Naive thymus-derived CD4-positive, alpha-beta T cell (primary cell): ENCODE measurements at regions not wholly inside any gene's neighbourhood (a gene's known extent, or its start where the extent isn't known, plus 50 kb on each side); places are given as distances from the start of the nearest gene placed in this dataset.

Experiments used
- ATAC-seq: fragments of 150-1000 bp; cut with Tn5 transposase; 2 replicates; pipeline ENCODE4 v1.10.0; 2021; ENCODE audit warnings: mild to moderate bottlenecking, moderate library complexity
- CTCF ChIA-PET: fragments of 350-600 bp; sonication (Branson Sonifier 250); formaldehyde crosslinking; loops from one replicate; lab custom pipeline; 2021; ENCODE audit warnings: antibody characterized with exemption; lab: Charles Lee
- POLR2A ChIA-PET: fragments of 350-600 bp; sonication (Branson Sonifier 250); formaldehyde crosslinking; loops from one replicate; lab custom pipeline; 2021; ENCODE audit warnings: antibody characterized with exemption, inconsistent platforms; lab: Charles Lee
- DNase-seq, 9 donors: peaks; one replicate each; pipeline versions ENCODE4 v3.0.0 to v3.0.0-alpha.2; 2020 to 2022; ENCODE audit warnings: mixed read lengths in 1 of 9
- H3K27ac ChIP-seq: one replicate; pipeline ENCODE4 v1.7.0; 2013; ENCODE audit warnings: mild to moderate bottlenecking, low read depth, low read length, moderate library complexity
- H3K27me3 ChIP-seq, 2 donors: one replicate each; pipeline ENCODE4 v1.7.0; 2013; ENCODE audit warnings: low read length in 2 of 2, mild to moderate bottlenecking in 2 of 2, moderate library complexity in 2 of 2; ENCODE audit not compliant: control insufficient read depth in 2 of 2, insufficient read depth in 2 of 2
- H3K36me3 ChIP-seq, 3 experiments: 1 replicate in 2 of 3; 2 replicates in 1 of 3; pipeline ENCODE4 v1.7.0; 2013; ENCODE audit warnings: low read length in 3 of 3, mild to moderate bottlenecking in 3 of 3, moderate library complexity in 1 of 3; ENCODE audit not compliant: insufficient read depth in 3 of 3, control insufficient read depth in 2 of 3
- H3K4me1 ChIP-seq, 2 donors: one replicate each; pipeline ENCODE4 v1.7.0; 2013; ENCODE audit warnings: low read length in 2 of 2, mild to moderate bottlenecking in 2 of 2, moderate library complexity in 1 of 2; ENCODE audit not compliant: control insufficient read depth in 2 of 2, insufficient read depth in 2 of 2
- H3K4me3 ChIP-seq: 2 replicates; pipeline ENCODE4 v1.7.0; 2013; ENCODE audit warnings: mild to moderate bottlenecking, low read length
- H3K9me3 ChIP-seq, 3 experiments: 1 replicate in 2 of 3; 2 replicates in 1 of 3; pipeline ENCODE4 v1.7.0; 2013; ENCODE audit warnings: low read length in 3 of 3; ENCODE audit not compliant: control insufficient read depth in 2 of 3
- H3K27ac Mint-ChIP-seq, 9 donors: one replicate each; pipeline ENCODE4 v1.8.0; 2020 to 2022; ENCODE audit warnings: mixed read lengths in 9 of 9, mild to moderate bottlenecking in 8 of 9, moderate library complexity in 5 of 9, inconsistent platforms in 2 of 9
- H3K27me3 Mint-ChIP-seq, 5 donors: one replicate each; pipeline ENCODE4 v1.8.0; 2021 to 2022; ENCODE audit warnings: mixed read lengths in 5 of 5, mild to moderate bottlenecking in 1 of 5
- H3K36me3 Mint-ChIP-seq, 5 donors: one replicate each; pipeline ENCODE4 v1.8.0; 2020 to 2022; ENCODE audit warnings: mixed read lengths in 5 of 5, mild to moderate bottlenecking in 3 of 5, inconsistent platforms in 1 of 5
- H3K4me1 Mint-ChIP-seq, 7 donors: one replicate each; pipeline ENCODE4 v1.8.0; 2020 to 2022; ENCODE audit warnings: mixed read lengths in 7 of 7, mild to moderate bottlenecking in 3 of 7, inconsistent platforms in 1 of 7
- H3K4me3 Mint-ChIP-seq, 10 donors: one replicate each; pipeline ENCODE4 v1.8.0; 2020 to 2022; ENCODE audit warnings: mild to moderate bottlenecking in 10 of 10, mixed read lengths in 10 of 10, moderate library complexity in 6 of 10, inconsistent platforms in 2 of 10
- H3K9me3 Mint-ChIP-seq, 11 donors: one replicate each; pipeline ENCODE4 v1.8.0; 2020 to 2022; ENCODE audit warnings: mixed read lengths in 11 of 11, mild to moderate bottlenecking in 4 of 11, inconsistent platforms in 1 of 11, moderate library complexity in 1 of 11
- intact Hi-C, 2 donors: fragments of 100-400 bp; cut with micrococcal nuclease; formaldehyde crosslinking; loops; one replicate each; pipeline ENCODE4 v1.15.1; 2023

DNA sequence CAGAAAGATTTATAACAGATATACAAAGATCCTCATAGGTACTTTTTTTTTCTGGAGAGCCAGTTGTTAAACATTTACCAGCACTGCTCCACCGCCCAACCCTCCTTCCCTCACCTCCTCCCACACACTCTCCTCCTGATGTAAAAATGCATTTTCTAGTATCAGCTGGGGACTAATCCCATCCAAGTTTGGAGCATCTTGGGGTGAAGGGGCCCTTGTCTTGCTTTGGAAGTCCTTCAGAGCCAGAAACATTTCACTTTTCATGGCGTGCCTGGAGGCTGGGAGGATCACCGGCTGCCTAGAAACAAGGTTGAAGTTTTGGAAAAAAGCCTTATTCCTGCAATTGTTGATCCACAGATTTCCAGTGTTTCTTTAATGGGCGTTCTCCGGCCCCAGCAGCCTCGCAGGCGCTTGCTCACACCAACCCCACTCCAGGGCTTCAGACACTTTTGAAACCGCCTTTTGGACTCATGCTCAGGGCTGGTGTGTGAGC is 165.1 kb upstream of the AFDN start:
- no peak overlapping the region for H3K27ac Mint-ChIP-seq
- Histone ChIP-seq H3K27me3 (no peaks in the 10 kb centered on the region), H3K4me1 (no peaks in the 10 kb centered on the region), H3K36me3 (no peaks in the 10 kb centered on the region), H3K4me3 (no peak overlapping the region), H3K27ac (no peak overlapping the region), H3K9me3 (no peaks in the 10 kb centered on the region)
- peaks cover 0 to 3% (median 0%) of the 10 kb centered on the region in 11 donors for H3K9me3 Mint-ChIP-seq
- ChIA-PET POLR2A (no interaction called here), CTCF (no interaction called here)
- intact Hi-C loops: no loop called here
- peaks cover 0 to 13% (median 2%) of the 10 kb centered on the region in 5 donors for H3K27me3 Mint-ChIP-seq
- H3K4me1 Mint-ChIP-seq: no peaks in the 10 kb centered on the region
- H3K4me3 Mint-ChIP-seq: no peak overlapping the region
- no peaks in the 10 kb centered on the region for H3K36me3 Mint-ChIP-seq
- DNase-seq: no peak
- ATAC-seq: no peak

DNA sequence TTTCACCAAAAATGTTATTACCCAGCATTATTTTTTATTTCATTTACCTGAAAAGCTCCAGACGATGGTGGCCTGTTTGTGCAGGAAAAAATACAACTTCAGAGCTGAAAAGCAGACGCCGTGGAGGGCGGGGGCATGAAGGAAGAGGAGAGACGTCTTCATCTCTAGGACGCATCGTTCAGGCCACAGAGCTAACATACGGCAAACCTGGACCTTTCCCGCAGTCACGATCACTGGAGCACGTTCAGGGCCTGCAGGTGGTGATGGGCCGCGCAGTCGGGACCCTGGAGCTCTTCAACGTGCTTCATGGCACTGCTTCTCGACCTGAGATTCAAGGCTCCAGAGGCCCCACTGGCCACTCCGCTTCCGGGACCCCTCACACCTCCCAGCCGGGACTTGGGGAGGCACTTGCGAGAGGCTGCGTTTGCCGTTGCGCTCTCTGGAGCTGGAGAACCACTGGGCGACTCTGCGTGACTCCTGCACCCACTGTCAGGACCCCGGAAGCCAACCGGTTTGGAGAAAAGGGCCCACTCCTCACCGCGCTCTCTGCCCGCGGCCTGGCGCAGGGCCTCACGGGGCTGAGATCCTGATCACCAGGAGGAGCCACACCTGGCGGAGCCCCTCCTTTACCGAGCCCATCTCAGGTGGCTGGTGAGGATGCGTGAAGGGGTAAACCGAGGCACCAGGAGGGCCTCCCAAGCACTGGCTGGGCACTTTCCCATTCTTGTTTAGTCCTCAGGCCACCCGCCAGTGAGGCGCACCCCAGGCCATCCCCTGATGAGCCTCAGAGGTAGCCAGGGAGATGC is 164.4 kb upstream of the AFDN start:
- no peaks in the 10 kb centered on the region for H3K27me3 ChIP-seq
- no peak overlapping the region for H3K27ac Mint-ChIP-seq
- peaks cover 0 to 13% (median 2%) of the 10 kb centered on the region in 5 donors for H3K27me3 Mint-ChIP-seq
- H3K9me3 Mint-ChIP-seq: peaks cover 0 to 4% (median 0%) of the 10 kb centered on the region in 11 donors
- H3K36me3 ChIP-seq: no peaks in the 10 kb centered on the region
- H3K4me1 ChIP-seq: no peaks in the 10 kb centered on the region
- H3K9me3 ChIP-seq: no peaks in the 10 kb centered on the region
- H3K4me3 ChIP-seq: no peak overlapping the region
- H3K27ac ChIP-seq: no peak overlapping the region
- ChIA-PET CTCF (no interaction called here), POLR2A (no interaction called here)
- DNase-seq (no peak), ATAC-seq (no peak)
- no peaks in the 10 kb centered on the region for H3K4me1 Mint-ChIP-seq
- no peaks in the 10 kb centered on the region for H3K36me3 Mint-ChIP-seq
- no peak overlapping the region for H3K4me3 Mint-ChIP-seq
- intact Hi-C loops: no loop called here

DNA sequence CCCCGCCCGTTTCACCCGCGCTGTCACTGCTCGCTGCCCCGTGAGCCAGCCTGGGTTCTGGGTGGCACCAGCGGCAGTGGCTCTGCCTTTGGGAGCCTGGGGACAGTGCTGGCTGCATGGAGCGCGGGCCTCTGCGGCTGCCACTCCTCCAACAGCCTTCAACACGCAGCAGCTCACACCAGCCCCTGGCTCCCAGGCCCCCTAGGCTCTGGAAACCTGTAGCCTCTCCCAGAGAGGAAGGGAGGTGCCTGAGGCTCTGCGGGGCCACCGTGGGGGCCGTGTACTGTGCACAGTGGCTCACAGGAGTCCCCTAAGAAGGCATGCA is 163.9 kb upstream of the AFDN start:
- Mint-ChIP-seq H3K27ac (no peak overlapping the region), H3K36me3 (no peaks in the 10 kb centered on the region), H3K4me1 (no peaks in the 10 kb centered on the region), H3K9me3 (peaks cover 0 to 4% (median 0%) of the 10 kb centered on the region in 11 donors), H3K4me3 (no peak overlapping the region), H3K27me3 (peaks cover 0 to 13% (median 2%) of the 10 kb centered on the region in 5 donors)
- POLR2A ChIA-PET: no interaction called here
- no peaks in the 10 kb centered on the region for H3K27me3 ChIP-seq
- H3K4me1 ChIP-seq: no peaks in the 10 kb centered on the region
- no peaks in the 10 kb centered on the region for H3K36me3 ChIP-seq
- no peak for ATAC-seq
- no peak overlapping the region for H3K4me3 ChIP-seq
- no peak overlapping the region for H3K27ac ChIP-seq
- CTCF ChIA-PET: no interaction called here
- H3K9me3 ChIP-seq: no peaks in the 10 kb centered on the region
- intact Hi-C loops: no loop called here
- DNase-seq: no peak

DNA sequence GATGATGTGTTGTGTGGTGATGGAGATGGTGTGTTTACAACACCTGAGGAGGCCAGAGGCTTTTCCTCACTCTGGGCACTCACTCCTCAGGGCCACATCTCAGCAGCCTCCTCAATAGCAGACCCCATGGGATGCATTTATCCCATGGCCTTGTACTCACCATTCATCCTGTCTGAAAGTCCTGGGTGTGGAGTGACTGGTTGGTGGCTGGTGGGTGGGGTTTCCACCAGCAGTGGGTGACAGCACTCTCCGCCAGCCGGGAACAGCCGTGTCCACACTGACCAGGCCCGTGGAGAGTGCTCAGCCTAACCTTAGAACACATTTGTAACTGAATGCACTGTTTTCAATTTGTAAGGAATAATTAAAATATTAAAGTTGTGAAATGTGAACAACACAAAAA is 163.4 kb upstream of the AFDN start:
- no peaks in the 10 kb centered on the region for H3K36me3 ChIP-seq
- DNase-seq (no peak), ATAC-seq (no peak)
- H3K4me3 Mint-ChIP-seq: no peak overlapping the region
- H3K4me1 ChIP-seq: no peaks in the 10 kb centered on the region
- H3K27ac Mint-ChIP-seq: no peak overlapping the region
- H3K27me3 Mint-ChIP-seq: peaks cover 0 to 13% (median 2%) of the 10 kb centered on the region in 5 donors
- intact Hi-C loops: no loop called here
- no peaks in the 10 kb centered on the region for H3K36me3 Mint-ChIP-seq
- no peaks in the 10 kb centered on the region for H3K4me1 Mint-ChIP-seq
- peaks cover 0 to 2% (median 0%) of the 10 kb centered on the region in 11 donors for H3K9me3 Mint-ChIP-seq
- no peak overlapping the region for H3K27ac ChIP-seq
- no peaks in the 10 kb centered on the region for H3K9me3 ChIP-seq
- ChIA-PET POLR2A (no interaction called here), CTCF (no interaction called here)
- no peak overlapping the region for H3K4me3 ChIP-seq
- H3K27me3 ChIP-seq: no peaks in the 10 kb centered on the region

DNA sequence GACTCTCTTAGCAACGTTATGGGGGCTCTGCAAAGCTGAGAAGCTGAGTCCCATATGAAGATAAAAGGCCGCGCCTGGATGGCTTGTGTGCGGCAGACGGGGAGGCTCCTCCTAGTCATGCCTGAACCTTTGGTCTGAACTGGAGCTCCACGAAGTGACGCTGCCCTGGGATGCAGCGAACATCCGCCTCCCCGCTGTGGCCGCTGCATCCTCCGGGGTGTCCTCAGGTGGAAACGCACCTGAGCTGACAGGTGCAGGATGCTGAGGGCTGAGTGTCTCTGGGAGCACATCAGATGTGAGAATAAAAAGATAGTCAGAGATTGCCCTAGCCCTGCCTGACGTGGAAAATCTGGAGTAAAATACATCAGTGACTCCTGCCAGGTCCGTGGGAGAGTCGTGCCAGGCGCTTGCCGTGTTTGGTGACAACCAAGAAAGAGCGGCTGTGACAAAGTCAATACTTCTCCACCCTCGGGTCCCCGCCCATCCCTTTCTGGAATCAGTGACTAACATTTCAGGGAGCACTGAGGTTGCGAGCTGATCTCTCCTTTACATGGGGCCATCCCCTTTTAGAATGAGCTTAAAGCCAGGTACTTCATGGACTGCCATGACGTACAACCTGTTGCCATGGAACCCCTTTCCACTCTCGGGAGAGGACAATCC is 162.8 kb upstream of the AFDN start:
- Histone ChIP-seq H3K27ac (no peak overlapping the region), H3K27me3 (no peaks in the 10 kb centered on the region), H3K9me3 (no peaks in the 10 kb centered on the region), H3K4me3 (no peak overlapping the region), H3K36me3 (no peaks in the 10 kb centered on the region), H3K4me1 (no peaks in the 10 kb centered on the region)
- peaks cover 0 to 2% (median 0%) of the 10 kb centered on the region in 11 donors for H3K9me3 Mint-ChIP-seq
- H3K36me3 Mint-ChIP-seq: no peaks in the 10 kb centered on the region
- ChIA-PET POLR2A (no interaction called here), CTCF (no interaction called here)
- no peak for DNase-seq
- no peak overlapping the region for H3K4me3 Mint-ChIP-seq
- no peak for ATAC-seq
- intact Hi-C loops: no loop called here
- H3K27ac Mint-ChIP-seq: no peak overlapping the region
- H3K27me3 Mint-ChIP-seq: peaks cover 0 to 13% (median 2%) of the 10 kb centered on the region in 5 donors
- no peaks in the 10 kb centered on the region for H3K4me1 Mint-ChIP-seq

DNA sequence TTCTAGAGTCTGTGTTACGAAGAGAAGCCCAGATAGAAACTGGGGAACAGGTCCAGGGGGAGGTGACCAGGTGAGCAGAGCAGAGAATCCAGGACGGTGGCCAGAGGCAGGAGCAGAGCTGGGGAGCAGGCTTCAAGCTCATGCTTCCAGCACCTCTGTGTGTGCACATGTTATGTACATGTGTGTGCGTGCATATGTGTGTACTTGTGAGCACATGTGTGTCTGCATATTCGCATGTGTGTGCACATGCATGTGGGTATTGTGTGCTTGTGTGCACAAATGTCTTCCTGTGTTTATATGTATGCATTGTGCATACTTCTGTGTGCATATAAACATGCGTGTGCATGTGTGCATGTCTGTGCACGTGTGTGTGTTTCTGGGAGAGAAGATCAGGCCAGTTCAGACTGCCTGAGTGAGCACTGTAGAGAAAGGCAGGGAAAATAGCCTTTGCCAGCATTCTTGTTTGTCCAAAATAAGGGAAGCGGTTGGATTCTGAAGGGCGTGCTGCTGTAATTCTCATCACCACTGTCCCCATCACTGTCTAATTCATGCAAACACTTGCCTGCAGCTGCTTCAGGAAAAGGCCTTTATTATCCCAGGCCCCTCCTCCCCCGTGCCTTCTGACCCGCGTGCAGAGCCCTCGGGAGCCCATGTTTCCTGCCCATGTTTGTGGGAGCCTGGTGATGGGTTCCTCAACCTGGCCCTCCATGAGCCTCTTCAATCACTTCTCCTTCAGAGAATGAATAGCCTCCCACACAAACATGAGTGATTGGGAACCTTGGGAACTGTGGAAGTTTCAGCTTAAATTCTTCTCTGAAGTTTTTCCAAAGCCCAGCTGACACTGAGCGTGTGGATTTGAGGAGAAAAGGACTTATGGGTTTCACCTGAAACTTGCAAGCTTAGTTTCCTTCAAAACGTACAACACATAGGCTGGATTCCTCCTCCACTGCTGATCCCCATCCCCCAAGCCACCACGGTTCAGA is 161.7 kb upstream of the AFDN start:
- CTCF ChIA-PET: no interaction called here
- Mint-ChIP-seq H3K27me3 (peaks cover 0 to 13% (median 2%) of the 10 kb centered on the region in 5 donors), H3K36me3 (no peaks in the 10 kb centered on the region), H3K27ac (peak overlapping the region in 2 of 9 donors; percentile 33 to 50), H3K4me1 (no peaks in the 10 kb centered on the region), H3K4me3 (no peak overlapping the region), H3K9me3 (peaks cover 0 to 2% (median 0%) of the 10 kb centered on the region in 11 donors)
- POLR2A ChIA-PET: no interaction called here
- H3K4me1 ChIP-seq: no peaks in the 10 kb centered on the region
- no peak for DNase-seq
- H3K4me3 ChIP-seq: no peak overlapping the region
- H3K27me3 ChIP-seq: no peaks in the 10 kb centered on the region
- no peak overlapping the region for H3K27ac ChIP-seq
- no peaks in the 10 kb centered on the region for H3K9me3 ChIP-seq
- no peak for ATAC-seq
- no peaks in the 10 kb centered on the region for H3K36me3 ChIP-seq
- intact Hi-C loops: no loop called here
